ENCODE measurements at regions not wholly inside any gene's neighbourhood (a gene's known extent, or its start where the extent isn't known, plus 50 kb on each side); places are given as distances from the start of the nearest gene placed in this dataset.
"Not testable (repeated sequence)": the region's sequence is repeated elsewhere in the genome, so short reads cannot be mapped to it uniquely, and the experiment has no call there.

DNA sequence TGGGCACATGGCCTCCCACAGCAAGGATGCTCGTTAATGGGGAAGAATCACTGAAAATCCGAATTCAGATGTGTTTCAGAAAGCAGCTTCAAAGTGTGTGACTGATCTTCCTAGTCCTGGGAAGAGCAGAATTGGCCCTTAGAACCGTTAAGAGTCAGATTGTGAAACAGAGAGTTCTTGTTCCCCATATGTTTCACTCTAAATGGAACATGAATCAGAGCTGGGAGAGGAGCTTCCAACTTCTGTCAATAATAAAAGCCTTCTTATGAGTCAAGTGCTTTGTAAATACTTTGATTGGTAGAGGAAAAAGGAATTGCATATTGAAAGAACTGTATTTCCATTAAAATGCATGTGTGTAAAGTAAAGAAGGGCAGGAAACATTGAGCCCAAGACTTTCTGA lies 256.1 kb upstream of the PLGLB1 start:
- H3K9me3 ChIP-seq (ENCODE audit: control insufficient read depth in 1 of 2, insufficient read depth in 1 of 2, low read depth in 1 of 2, low read length in 2 of 2); ATAC-seq; H3K9me2 ChIP-seq (ENCODE audit: insufficient read depth); H3K4me1 ChIP-seq (ENCODE audit: control insufficient read depth in 1 of 2, insufficient read depth in 2 of 2, low read length in 2 of 2); intact Hi-C loops (cut with micrococcal nuclease); POLR2A ChIA-PET; H3K79me2 ChIP-seq (ENCODE audit: insufficient read depth, low read length); RAD21 ChIA-PET (ENCODE audit: low non-redundant PET in 1 of 2, low total read pairs in 2 of 2, uncharacterized antibody in 2 of 2, unreplicated experiment in 2 of 2); H3K9ac ChIP-seq (ENCODE audit: low read length); H3K4me2 ChIP-seq (ENCODE audit: low read length); CTCF ChIA-PET; H2AFZ ChIP-seq (ENCODE audit: low read depth, low read length, poor library complexity, severe bottlenecking); H3K27ac ChIP-seq (ENCODE audit: low read depth, low read length); H3K36me3 ChIP-seq (ENCODE audit: control insufficient read depth in 1 of 2, insufficient read depth in 2 of 2, low read length in 2 of 2); H3K4me3 ChIP-seq (replicated peaks in 1 of 2; ENCODE audit: low read depth in 1 of 2, low read length in 2 of 2); H4K20me1 ChIP-seq (ENCODE audit: insufficient read depth); DNase-seq (ENCODE audit: low read depth, low spot score); H3K27me3 ChIP-seq (ENCODE audit: insufficient read depth, low read length); BruUV-seq (replicated peaks): not testable (repeated sequence)

DNA sequence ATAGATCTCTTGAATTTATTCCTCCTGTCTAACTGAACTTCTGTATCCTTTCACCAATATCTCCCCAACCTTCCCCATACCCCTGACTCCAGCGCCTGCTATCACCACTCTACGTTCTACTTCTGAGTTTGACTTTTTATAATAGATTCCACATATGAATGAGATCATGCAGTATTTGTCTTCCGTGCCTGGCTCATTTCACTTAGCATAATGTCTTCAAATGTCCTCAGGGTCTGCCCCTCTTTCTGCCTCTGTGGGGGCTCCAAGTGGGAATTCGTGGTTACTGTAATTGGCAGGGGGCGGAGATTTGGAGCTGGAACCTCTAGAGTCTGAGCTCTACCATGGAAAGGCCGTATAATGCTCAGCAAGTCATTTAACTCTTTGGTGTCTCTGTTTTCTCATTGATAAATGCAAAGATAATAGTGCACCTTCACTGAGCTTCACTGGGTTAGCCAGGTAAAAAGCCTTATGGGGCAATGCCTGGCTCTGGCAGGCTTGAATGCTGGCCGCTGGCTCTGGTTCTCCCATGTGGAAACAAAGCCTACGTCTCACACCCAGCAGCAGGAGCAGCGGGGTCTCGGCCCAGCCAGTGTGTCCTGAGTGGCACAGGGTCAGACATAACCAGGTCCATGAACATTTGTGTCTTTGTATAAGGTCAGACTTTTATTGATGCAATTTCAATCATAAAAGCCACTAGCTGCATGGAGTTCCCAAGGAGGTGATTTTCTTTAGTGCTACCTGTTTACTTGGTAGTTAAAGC lies 259.1 kb upstream of the PLGLB1 start:
- H3K36me3 ChIP-seq (ENCODE audit: control insufficient read depth in 1 of 2, insufficient read depth in 2 of 2, low read length in 2 of 2); POLR2A ChIA-PET; H3K27me3 ChIP-seq (ENCODE audit: insufficient read depth, low read length); H3K4me2 ChIP-seq (ENCODE audit: low read length); H3K4me3 ChIP-seq (replicated peaks in 1 of 2; ENCODE audit: low read depth in 1 of 2, low read length in 2 of 2); H2AFZ ChIP-seq (ENCODE audit: low read depth, low read length, poor library complexity, severe bottlenecking); H3K79me2 ChIP-seq (ENCODE audit: insufficient read depth, low read length); H3K27ac ChIP-seq (ENCODE audit: low read depth, low read length); intact Hi-C loops (cut with micrococcal nuclease); H3K9ac ChIP-seq (ENCODE audit: low read length); BruUV-seq (replicated peaks); H3K9me3 ChIP-seq (ENCODE audit: control insufficient read depth in 1 of 2, insufficient read depth in 1 of 2, low read depth in 1 of 2, low read length in 2 of 2); CTCF ChIA-PET; H4K20me1 ChIP-seq (ENCODE audit: insufficient read depth); H3K9me2 ChIP-seq (ENCODE audit: insufficient read depth); DNase-seq (ENCODE audit: low read depth, low spot score); ATAC-seq; H3K4me1 ChIP-seq (ENCODE audit: control insufficient read depth in 1 of 2, insufficient read depth in 2 of 2, low read length in 2 of 2); RAD21 ChIA-PET (ENCODE audit: low non-redundant PET in 1 of 2, low total read pairs in 2 of 2, uncharacterized antibody in 2 of 2, unreplicated experiment in 2 of 2): not testable (repeated sequence)

DNA sequence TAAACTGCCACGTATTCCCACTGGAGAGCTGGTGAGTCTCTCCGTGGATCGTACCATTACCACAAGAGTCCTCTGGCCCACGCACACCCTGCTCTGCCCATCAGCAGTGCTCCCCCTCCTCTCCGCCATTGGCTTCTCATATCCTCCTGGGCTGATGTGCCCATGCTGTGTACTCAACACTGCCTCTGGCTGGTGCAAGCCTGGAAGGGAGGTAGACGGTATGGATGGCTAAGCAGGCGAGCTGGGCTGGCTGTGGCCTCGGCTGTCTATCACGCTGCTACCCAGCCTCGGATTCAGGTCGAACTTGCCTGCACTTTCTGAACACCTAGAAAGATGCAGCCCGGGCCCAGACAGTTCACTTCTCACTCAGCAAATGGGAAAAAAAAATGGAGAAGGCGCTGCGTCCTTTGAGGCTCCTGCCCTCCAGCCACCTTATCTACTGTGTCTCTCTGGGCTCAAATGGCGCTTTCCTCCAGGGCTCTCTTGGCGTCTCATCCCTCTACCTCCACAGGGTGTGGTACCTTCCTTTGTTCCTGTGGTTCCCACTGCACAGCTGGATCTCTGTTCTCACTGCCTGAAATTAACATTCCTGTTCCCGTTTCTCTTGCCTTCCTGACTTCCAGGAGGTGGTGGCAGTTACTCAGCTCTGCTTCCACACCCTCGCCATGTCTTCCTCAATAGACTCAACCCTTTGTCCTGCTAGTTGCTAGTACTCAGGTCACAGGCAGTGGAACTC lies 262.3 kb upstream of the PLGLB1 start:
- H4K20me1 ChIP-seq (ENCODE audit: insufficient read depth); H3K27me3 ChIP-seq (ENCODE audit: insufficient read depth, low read length); intact Hi-C loops (cut with micrococcal nuclease); H3K9me2 ChIP-seq (ENCODE audit: insufficient read depth); DNase-seq (ENCODE audit: low read depth, low spot score); CTCF ChIA-PET; BruUV-seq (replicated peaks); H3K4me3 ChIP-seq (replicated peaks in 1 of 2; ENCODE audit: low read depth in 1 of 2, low read length in 2 of 2); H3K4me2 ChIP-seq (ENCODE audit: low read length); H2AFZ ChIP-seq (ENCODE audit: low read depth, low read length, poor library complexity, severe bottlenecking); H3K27ac ChIP-seq (ENCODE audit: low read depth, low read length); H3K9me3 ChIP-seq (ENCODE audit: control insufficient read depth in 1 of 2, insufficient read depth in 1 of 2, low read depth in 1 of 2, low read length in 2 of 2); POLR2A ChIA-PET; H3K79me2 ChIP-seq (ENCODE audit: insufficient read depth, low read length); H3K9ac ChIP-seq (ENCODE audit: low read length); H3K4me1 ChIP-seq (ENCODE audit: control insufficient read depth in 1 of 2, insufficient read depth in 2 of 2, low read length in 2 of 2); H3K36me3 ChIP-seq (ENCODE audit: control insufficient read depth in 1 of 2, insufficient read depth in 2 of 2, low read length in 2 of 2); RAD21 ChIA-PET (ENCODE audit: low non-redundant PET in 1 of 2, low total read pairs in 2 of 2, uncharacterized antibody in 2 of 2, unreplicated experiment in 2 of 2): not testable (repeated sequence)
- peak; percentile 44; the same call in 1 of the 2 replicates for ATAC-seq

DNA sequence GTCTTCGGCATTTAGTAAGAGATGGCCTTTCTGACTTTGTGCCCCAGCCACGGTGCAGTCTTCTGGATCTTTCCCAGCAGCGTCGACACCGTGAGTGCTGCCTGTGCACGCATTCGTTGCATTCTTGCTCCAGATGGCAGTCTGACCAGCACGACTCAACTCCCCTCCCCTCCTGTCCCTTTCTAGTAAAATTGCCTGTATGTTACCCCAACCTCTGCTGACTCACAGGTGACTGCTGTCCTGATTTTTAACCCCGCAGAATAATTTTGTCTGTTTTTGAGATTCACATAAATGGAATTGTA lies 262.8 kb upstream of the PLGLB1 start:
- RAD21 ChIA-PET (ENCODE audit: low non-redundant PET in 1 of 2, low total read pairs in 2 of 2, uncharacterized antibody in 2 of 2, unreplicated experiment in 2 of 2); H3K4me3 ChIP-seq (replicated peaks in 1 of 2; ENCODE audit: low read depth in 1 of 2, low read length in 2 of 2); H3K9me3 ChIP-seq (ENCODE audit: control insufficient read depth in 1 of 2, insufficient read depth in 1 of 2, low read depth in 1 of 2, low read length in 2 of 2); H4K20me1 ChIP-seq (ENCODE audit: insufficient read depth); H3K9me2 ChIP-seq (ENCODE audit: insufficient read depth); ATAC-seq; BruUV-seq (replicated peaks); H2AFZ ChIP-seq (ENCODE audit: low read depth, low read length, poor library complexity, severe bottlenecking); H3K27ac ChIP-seq (ENCODE audit: low read depth, low read length); H3K79me2 ChIP-seq (ENCODE audit: insufficient read depth, low read length); DNase-seq (ENCODE audit: low read depth, low spot score); POLR2A ChIA-PET; H3K36me3 ChIP-seq (ENCODE audit: control insufficient read depth in 1 of 2, insufficient read depth in 2 of 2, low read length in 2 of 2); H3K4me1 ChIP-seq (ENCODE audit: control insufficient read depth in 1 of 2, insufficient read depth in 2 of 2, low read length in 2 of 2); CTCF ChIA-PET; H3K4me2 ChIP-seq (ENCODE audit: low read length); H3K27me3 ChIP-seq (ENCODE audit: insufficient read depth, low read length); intact Hi-C loops (cut with micrococcal nuclease); H3K9ac ChIP-seq (ENCODE audit: low read length): not testable (repeated sequence)
